ENCODE measurements at regions not wholly inside any gene's neighbourhood (a gene's known extent, or its start where the extent isn't known, plus 50 kb on each side); places are given as distances from the start of the nearest gene placed in this dataset.

- Histone ChIP-seq H3K4me3 (no peak overlapping the region), H3K27me3 (no peaks in the 10 kb centered on the region), H3K27ac (no peak overlapping the region), H3K4me1 (no peaks in the 10 kb centered on the region), H3K9me3 (no peaks in the 10 kb centered on the region), H3K36me3 (no peaks in the 10 kb centered on the region)
- TF ChIP-seq CTCF (IDR thresholded peaks at IDR 0.05): no peak
- FAIRE-seq: no peak
- WGBS, 2 donors: 27 to 41% methylated on average over 2 of the region's 2 CpGs
- intact Hi-C loops (cut with DNase I): no loop called here
- peak in 1 of 4 donors; percentile 50 for ATAC-seq
- DNase-seq: no peak
Observed at GRCh38 chr21:32094804-32095203, 184.0 kb downstream of the MIS18A start.

GRCh38 chr21:32093646-32094462 is 185.0 kb downstream of the MIS18A start:
- 78 to 85% methylated on average over 7 of the region's 7 CpGs for WGBS, 2 donors
- FAIRE-seq: no peak
- H3K9me3 ChIP-seq: no peaks in the 10 kb centered on the region
- no peak overlapping the region for H3K4me3 ChIP-seq
- H3K27me3 ChIP-seq: no peaks in the 10 kb centered on the region
- no peak for TF ChIP-seq CTCF (IDR thresholded peaks at IDR 0.05)
- no peak overlapping the region for H3K27ac ChIP-seq
- ATAC-seq: no peak
- DNase-seq: no peak
- intact Hi-C loops (cut with DNase I): no loop called here
- no peaks in the 10 kb centered on the region for H3K4me1 ChIP-seq
- no peaks in the 10 kb centered on the region for H3K36me3 ChIP-seq

GRCh38 chr21:32090956-32091355 is 187.9 kb downstream of the MIS18A start:
- H3K4me3 ChIP-seq: no peak overlapping the region
- FAIRE-seq (no peak), DNase-seq (no peak), ATAC-seq (no peak)
- TF ChIP-seq CTCF (IDR thresholded peaks at IDR 0.05): no peak
- H3K27ac ChIP-seq: no peak overlapping the region
- 86 to 92% methylated on average over 3 of the region's 3 CpGs for WGBS, 2 donors
- no peaks in the 10 kb centered on the region for H3K27me3 ChIP-seq
- intact Hi-C loops (cut with DNase I): no loop called here
- H3K9me3 ChIP-seq: no peaks in the 10 kb centered on the region
- no peaks in the 10 kb centered on the region for H3K4me1 ChIP-seq
- no peaks in the 10 kb centered on the region for H3K36me3 ChIP-seq

GRCh38 chr21:32089766-32090165 is 189.1 kb downstream of the MIS18A start:
- no peak overlapping the region for H3K27ac ChIP-seq
- intact Hi-C loops (cut with DNase I): no loop called here
- ATAC-seq (no peak), FAIRE-seq (no peak), DNase-seq (no peak)
- 16 to 18% methylated on average over 2 of the region's 2 CpGs for WGBS, 2 donors
- no peak for TF ChIP-seq CTCF (IDR thresholded peaks at IDR 0.05)
- H3K27me3 ChIP-seq: no peaks in the 10 kb centered on the region
- H3K4me1 ChIP-seq: no peaks in the 10 kb centered on the region
- H3K36me3 ChIP-seq: no peaks in the 10 kb centered on the region
- H3K9me3 ChIP-seq: no peaks in the 10 kb centered on the region
- H3K4me3 ChIP-seq: no peak overlapping the region

- FAIRE-seq (no peak), ATAC-seq (no peak), DNase-seq (no peak)
- H3K9me3 ChIP-seq: no peaks in the 10 kb centered on the region
- H3K27me3 ChIP-seq: no peaks in the 10 kb centered on the region
- no peak overlapping the region for H3K4me3 ChIP-seq
- H3K4me1 ChIP-seq: no peaks in the 10 kb centered on the region
- intact Hi-C loops (cut with DNase I): no loop called here
- no peaks in the 10 kb centered on the region for H3K36me3 ChIP-seq
- TF ChIP-seq CTCF (IDR thresholded peaks at IDR 0.05): no peak
- no peak overlapping the region for H3K27ac ChIP-seq
Observed at GRCh38 chr21:32088471-32088870, 190.4 kb downstream of the MIS18A start.

Measured in pancreas (tissue), 10 donors.